ENCODE measurements at regions not wholly inside any gene's neighbourhood (a gene's known extent, or its start where the extent isn't known, plus 50 kb on each side); places are given as distances from the start of the nearest gene placed in this dataset.
A peak's percentile ranks its signal among the peaks of the same experiment; 100 is the strongest.

DNA sequence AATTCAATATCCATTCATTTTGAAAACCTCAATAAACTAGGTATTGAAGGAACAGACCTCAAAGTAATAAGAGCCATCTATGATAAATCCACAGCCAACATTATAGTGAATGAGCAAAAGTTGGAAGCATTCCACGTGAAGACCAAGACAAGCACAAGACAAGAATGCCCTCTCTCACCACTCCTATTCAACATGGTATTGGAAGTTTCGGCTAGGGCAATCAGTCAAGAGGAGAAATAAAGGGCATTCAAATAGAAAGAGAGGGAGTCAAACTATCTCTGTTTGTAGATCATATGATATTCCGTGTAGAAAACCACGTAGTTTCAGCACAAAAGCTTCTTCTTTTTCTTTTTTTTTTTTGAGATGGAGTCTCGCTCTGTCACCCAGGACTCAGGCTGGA, 550.3 kb downstream of the FSCB start:
- no peak for DNase-seq

DNA sequence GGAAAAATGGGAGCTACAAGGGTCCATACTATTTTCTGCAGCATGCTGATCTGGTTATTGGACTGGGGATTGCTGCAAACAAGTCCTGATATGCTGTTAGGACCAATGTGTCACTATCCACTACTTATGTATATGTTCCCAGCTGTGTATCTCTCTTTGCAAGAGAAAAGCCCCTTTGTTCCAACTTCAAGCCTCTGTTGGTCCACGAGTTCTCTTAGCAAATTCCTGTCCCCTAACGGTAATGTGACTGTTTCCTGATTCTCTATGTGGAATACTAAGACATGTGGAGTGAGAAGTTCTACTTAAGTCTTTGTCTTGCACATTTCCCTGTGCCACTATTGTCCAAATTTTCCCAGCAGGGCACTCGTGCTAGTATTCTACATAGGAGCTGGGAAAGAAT, 557.7 kb downstream of the FSCB start:
- DNase-seq: no peak

DNA sequence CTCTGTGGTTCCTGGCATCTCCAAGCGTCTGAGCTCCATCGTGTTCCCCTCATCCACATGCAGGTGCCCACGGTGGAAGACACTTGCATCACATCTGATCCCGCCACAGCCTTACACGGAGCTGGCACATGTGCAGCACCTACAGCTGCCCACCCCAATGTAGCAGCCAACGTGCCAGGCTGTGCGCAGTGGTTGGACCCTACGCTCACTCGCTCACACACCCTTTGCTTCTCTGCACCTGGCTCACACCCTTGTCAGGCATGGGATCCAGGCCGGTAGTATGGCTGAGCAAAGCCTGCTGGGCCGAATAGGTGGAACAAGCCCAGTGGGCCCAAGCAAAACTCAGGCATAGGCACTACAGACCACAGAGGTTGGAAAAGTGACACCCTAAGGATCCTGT, 567.2 kb downstream of the FSCB start:
- DNase-seq: no peak

DNA sequence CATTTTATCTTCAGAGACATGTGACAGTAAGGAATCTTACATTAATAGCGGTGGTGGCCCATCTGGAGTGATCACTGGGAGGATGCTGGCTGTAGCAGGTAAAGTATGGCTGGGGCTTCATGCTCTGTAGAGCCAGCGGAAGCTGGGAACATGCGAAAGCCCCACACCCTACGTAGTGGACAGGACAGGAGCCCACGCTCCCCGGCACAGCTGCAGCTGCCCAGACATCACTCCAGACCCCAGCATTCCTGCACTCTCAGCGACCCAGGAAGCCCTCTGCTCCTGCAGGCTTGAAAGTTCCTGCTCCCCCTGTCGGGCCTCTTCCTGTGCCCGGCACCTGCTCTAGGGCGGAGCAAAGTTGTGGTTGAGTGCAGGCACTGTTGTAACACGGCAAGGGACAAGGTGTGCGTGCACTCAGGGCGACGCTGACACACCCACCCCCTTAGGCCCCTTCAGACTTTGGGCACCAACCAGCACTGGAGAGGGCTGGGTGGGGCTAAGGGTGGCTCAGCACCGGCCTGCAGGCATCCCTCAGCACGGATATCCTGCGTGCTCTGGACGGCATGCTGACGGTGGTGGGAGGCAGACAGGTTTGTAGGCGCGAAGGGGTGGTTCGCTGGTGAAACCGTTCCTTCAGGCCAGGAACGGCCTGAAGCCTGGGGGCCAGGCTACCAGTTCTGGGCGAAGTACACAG, 568.3 kb downstream of the FSCB start:
- no peak for DNase-seq

DNA sequence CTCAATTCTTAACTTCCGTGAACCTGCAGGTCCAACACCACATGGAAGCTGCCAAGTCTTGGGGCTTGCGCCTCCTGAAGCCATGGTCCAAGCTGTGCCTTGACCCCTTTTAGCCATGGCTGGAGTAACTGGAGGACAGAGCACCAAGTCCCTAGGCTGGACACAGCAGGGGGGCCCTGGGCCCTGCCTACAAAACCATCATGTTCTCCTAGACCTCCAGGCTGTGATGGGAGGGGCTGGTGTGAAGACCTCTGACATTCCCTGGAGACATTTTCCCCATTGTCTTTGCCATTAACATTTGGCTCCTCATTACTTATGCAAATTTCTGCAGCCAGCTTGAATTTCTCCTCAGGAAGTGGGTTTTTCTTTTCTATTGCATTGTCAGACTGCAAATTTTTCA, 570.1 kb downstream of the FSCB start:
- no peak for DNase-seq

DNA sequence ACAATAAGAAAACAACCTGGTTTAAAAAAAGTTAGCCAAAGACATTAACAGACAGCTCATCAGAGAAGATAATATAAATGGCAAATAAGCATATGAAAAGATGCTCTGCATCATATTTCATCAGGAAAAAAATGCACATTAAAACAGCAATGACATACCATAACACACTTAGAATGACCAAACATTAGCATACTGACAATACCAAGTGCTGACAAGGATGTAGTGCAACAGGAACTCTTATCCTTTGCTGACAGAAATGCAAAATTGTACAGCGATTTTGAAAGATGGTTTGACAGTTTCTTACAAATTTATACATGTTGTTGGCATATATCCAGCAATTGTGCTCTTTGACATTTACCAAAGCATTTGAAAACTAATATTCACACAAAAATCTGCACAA, 573.0 kb downstream of the FSCB start:
- DNase-seq: no peak

DNA sequence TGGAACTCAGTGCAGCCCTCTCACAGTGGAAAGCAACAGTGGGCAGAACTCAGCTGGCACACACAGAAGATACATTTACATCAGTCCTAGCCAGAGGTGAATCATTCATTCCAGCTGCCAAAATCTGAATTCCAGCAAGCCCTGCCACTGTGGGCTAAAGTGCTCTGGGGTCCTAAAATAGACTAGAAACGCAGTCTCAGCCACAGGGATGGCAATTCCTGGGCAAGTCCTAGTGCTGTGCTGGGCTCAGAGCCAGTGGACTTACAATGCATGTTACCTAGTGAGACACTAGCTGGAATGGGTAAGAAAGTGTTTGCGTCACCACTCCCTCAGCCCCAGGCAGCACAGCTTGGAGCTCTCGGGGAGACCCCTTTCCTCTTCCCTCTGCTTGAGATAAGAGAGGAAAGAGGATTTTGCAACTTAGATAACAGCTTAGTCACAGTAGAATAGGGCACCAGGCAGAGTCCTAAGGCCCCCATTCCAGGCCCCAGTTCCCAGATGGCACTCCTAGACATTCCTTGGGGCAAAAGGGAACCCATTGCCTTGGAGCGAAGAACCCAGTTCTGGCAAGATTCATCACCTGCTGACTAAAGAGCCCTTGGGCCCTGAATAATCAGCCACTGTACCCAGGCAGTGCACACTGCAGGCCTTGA, 592.9 kb downstream of the FSCB start:
- no peak for DNase-seq

DNA sequence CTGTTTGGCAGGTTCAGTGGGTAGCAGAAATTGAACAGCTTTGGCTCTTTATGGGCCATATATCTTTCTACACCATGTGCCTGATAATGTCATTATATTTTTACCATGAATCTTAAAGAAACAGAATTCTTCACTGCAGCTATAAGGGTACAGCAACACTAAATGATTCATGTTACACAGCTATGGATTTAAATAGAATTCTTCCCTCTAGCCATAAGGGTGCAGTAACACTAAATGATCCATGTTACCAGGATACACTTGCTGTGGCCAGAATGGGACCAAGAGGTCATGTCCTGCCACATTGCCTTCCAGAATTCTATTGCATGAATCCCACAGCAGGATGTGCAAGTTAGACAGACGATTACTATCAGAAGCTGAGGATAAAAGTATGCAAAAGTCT, 603.9 kb downstream of the FSCB start:
- DNase-seq: no peak

DNA sequence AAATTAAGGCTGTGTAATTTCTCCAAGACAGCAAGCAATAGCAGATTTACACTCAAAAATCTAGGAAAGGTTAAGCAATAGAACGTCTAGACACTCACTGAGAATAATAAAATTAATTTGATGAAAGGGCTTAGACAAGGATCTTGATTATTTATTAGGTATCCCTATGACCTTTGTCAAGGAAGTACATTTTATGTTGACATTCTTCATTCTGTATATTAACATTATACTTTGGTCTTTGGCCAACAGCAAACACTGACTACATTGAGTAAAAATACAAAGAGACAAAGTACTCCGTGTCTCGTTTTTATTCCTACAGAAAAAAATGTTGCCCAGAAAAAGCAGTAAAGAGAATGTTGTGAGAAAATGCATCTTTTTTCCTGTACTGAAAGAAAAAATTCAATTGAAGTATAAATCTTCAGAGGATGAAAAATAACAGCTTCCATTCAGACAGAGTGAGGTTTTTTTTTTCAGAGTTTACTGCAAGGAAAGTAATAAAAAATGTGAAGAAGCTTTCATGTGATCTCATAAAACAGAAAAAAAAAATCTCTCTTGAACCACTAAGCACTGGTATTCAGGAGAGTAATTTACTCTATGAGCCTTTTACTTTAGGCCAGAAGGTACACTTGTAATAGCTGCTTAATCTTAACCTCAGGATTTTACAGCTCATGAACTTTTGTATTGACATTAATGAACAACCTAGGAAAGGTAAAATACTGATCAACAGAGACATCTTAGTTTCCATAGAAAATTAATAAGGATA, 605.0 kb downstream of the FSCB start:
- DNase-seq: no peak

DNA sequence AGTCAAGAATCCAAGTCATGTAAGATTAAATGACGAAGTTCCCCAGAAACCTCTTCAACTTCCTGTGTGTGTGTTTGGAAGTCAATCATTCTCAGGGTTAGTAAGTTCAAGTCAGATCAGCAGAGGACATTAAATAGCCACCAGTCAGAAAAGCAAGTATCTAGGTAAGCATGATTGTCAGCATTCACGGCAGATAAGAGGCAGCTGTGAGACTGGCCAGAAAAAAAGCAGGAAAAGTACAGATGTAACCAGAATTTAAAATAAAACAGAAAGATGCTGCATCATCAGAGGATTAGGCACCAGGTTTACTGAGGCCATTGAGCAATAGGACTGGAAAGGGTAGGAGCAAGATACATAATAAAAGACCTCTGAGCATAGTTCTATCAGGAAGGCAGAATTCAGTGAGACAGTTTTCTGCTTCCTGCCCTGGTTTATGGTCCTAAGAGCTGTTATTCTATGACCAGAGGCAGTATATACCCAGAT, 606.9 kb downstream of the FSCB start:
- DNase-seq: peak; percentile 34

DNA sequence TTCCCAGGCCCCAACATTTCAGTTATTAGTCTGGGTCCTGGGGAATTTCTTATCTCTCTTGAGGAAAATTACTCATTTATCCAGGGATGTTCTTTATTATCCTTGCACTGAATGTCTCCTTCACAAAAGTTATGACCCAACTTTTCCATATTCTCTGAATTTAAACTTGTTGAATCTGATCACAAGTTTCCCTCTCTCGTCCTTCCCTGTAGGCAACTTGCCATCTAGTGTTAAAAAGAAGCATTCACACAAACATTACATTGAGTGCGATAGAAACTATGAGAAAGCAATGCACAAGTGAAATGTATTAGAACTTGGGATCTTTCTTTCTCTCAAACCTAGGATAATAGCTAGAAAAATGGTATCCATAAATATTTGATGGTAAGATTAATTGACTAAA, 608.4 kb downstream of the FSCB start:
- peak; percentile 12 for DNase-seq

DNA sequence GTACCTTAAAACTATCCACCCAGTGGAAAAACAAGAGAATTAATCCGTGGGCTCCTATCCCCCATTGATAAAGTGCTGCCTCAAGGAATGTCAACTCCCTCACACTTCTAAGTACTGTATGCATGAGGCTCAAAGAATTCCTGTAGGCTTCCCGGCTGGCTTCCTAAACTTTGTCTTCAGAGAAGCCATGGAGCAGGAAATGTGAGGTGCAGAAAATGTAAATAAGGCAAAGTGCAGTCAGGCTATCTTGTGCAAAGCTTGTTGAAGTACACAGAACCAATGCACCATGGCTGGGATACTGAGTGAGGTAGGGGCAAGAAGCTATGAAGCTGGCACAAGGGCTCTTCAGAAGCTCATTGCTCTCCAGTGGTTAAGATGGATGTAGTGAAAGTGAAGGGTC, 611.0 kb downstream of the FSCB start:
- no peak for DNase-seq

DNA sequence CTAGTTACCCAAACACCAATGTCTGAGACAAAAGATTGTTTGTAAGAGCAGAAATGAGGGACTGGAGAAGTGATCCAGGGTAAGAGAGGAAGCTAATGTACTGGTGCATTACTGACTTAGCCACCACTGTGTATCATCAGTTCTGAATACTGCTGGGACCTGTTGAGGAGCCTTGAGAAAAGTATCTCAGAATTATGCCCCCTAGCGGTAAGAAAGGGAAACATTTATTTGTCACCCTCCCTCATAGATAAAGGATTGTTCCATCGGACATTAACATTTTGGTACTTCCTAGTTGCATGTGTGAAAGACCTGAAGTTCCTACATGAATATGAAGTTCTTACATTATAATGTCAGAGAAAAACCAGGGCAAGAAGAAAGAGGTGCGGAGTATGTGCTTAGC, 612.5 kb downstream of the FSCB start:
- DNase-seq: peak; percentile 54

DNA sequence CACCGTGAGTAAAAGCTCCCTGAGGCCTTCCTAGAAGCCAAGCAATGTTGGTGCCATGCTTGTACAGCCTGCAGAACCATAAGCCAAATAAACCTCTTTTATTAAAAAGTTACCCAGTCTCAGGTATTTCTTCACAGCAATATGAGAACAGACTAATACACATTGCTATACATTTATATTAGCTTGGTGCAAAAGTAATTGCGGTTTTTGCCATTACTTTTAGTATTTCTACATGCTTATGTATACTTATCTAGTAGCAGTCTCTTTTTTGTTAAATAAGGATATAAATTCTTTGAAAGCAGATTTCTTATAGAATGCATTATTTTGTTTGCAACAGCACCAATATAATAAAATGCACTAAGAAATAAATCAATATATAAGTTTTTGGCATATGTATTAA, 619.6 kb downstream of the FSCB start:
- DNase-seq: no peak

DNA sequence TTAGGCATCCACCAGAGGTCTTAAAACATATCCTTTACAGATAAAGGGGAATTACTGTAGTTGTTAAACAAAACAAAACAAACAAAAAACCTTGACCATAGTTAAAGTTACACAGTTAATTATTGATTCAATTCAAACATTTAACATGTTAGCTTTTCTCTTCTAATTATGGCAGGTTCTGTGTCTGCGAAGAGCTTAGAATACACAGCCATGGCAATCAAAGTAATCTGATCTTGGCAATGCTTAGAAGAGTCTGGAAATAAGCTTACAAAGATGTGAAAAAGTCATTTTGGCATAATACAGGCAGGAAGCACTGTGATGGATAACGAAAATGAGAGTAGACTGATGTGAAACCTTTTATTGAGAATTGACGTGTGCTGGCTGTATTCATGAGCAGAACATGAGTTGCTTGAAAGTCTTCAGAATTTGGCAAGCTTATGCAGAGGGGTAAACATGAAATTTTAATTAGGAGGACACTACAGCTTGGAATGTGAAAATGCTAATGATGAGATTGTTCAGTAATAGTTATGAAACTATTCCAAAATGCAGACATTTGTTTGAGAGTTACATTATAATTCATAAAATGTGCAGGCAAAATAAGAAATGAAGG, 629.6 kb downstream of the FSCB start:
- DNase-seq: no peak

DNA sequence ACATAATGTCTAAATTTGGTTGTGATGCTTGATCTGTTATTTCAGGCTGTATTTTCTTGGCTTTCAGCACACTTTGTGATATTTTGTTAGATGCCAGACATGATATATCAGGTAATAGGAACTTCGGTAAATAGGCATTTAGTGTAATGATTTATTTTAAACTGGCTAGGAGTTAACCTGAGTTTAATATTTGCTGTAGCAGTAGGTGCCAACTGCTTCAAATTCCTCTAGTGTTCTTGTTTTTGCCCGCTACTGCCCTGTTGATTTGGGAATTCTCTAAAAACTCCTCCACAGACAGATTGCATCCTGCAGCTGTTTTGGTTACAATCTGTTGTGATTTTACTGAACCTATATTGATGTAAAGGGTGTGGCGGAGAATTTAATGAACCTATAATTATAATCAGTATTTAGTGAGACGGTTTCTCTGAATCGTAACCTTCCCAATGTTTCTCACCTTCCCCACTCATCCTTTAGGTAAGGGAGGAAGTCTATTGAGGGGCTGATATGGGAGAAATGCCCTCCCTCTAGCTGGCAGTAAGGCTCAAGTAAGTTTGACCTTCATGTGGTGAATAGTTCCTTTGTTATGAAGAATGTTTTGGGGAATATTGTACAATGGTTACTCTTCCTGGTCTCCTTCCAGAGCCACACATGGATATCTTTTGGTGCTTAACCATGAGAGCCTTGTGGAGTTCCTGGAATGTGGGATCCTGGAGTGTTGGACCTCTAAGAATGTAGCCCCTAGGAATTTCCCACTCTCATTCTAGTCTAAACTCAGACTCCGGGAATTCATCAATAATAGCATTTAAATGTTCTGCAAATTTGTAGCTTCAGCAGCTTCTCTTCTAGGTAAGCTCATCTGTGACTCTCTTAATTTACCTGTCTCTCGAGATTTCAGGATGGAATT, 634.1 kb downstream of the FSCB start:
- DNase-seq: no peak

DNA sequence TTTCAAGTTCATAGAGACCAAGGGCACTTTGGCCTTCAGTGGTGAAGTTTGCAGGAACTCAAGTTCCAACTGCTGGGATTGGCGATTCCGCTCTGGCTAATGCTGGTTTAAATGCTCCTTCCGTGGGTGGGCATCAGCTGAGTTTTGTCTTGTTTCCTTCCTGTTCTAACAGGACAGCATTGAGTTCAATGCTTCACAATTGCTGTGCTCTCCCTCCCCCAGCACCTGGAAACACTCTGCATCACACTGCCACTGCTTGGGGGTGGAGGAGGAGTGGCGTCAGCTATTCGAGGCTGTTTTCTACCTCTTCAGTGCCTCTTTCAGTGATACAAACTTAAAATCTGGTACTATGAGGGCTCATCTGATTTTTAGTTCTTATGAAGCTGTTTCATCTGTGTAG, 634.9 kb downstream of the FSCB start:
- no peak for DNase-seq

DNA sequence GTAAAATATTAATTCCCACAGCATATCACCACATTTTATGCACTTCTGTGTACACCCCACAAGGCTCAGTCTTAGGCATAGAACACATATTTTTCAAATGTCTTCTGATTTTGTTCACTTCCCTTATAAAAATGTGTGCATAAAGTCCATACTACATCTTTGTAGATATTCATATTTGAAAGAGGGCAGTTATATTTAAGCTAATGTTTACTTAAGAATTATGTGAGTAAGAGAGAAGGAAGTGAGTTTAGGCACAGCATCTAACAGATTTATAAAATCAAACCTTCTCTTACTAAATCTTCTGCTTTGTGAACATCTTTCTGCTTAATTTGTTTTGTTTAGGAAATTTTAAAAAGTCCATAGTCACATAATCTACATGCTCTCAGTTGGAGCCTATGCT, 648.1 kb downstream of the FSCB start:
- no peak for DNase-seq

DNA sequence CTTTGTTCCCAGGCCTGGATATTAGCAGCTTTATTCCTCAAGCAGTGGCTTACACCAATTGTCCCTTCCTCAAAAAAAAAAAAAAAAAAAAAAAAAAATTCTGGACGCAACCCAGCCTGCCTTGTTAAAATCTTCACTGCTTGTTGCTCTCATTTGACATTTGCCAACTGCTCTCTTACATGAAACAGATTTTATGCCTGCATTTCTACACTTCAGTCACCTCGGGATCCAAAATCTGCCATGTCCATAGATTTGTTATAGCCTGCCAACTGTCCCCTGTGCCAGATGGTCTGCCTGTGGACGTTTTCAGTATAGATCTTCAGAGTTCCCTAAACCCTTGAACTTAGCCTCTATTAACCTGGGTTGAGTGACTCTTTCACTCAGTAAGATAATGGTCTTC, 651.5 kb downstream of the FSCB start:
- DNase-seq: no peak

DNA sequence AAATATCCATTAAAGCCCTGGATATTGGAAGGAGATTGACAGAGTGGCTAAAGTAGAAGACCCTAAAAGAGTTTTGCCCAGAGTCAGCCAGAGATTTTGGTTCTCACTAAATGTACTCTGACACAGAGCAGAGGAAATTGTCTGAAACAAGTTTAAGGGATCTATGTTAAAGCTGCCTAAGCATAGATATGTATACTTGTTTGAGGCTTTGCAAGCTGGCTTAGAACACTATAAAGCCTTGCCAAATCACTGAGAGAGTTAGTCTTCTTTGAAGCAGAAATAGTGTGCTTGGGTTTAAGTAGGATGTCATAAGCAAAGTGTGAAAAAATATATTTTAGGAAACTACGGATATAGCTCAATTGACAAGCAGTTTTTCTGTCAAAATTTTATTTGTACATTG, 653.5 kb downstream of the FSCB start:
- DNase-seq: no peak

DNA sequence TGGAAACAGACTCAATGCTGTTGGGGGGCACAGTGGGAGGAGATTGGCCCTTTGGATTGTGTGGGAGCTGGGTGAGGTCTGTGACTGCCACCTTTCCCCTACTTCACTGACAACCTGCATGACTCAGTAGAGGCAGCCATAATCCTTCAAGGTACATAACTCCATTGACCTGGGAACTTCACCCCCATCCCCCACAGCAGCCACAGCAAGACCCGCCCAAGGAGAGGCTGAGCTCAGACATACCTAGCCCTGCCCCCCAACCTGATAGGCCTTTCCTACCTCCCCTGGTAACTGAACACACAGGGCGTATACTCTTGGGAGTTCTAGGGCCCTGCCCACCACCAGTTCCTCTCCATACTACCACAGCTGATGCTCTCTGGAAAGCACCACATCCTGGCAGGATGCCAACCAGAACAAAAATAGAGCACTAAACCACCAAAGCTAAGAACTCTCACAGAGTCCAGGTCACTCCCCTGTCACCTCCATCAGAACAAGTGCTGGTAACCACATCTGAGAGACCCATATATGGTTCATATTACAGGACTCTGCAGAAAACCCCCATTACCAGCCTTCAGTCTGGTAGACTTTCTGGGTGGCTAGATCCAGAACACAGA, 703.9 kb downstream of the FSCB start:
- peak; percentile 7 for DNase-seq

DNA sequence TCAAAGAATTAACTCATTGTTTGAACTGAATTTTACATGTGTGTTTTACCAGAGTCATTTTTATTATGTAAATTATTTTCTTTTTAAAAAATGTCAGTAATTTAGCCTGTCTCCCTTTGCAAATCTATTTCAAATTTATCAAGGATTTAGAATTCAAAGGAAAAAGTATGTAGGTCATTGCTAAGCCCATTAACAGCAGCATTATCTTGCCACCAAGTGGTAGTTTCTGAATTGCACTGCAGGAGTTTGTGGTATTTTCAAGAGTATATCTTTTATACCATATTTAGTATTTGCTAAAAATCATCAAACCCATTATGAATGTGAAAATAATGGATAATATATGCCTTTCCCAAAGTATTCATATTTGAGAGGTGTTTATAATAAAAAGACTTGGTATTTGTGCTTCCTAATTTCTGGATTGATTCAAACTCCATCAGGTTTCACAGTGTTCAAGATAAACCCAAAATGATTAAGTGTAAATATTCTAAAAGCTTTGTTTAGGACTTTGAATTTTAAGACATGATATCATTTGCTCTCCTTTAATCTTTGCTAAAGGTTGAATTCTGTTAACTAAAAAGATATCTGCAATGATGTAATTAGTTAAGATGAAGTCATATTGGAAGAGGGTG, 711.4 kb downstream of the FSCB start:
- DNase-seq: peak; percentile 38
